B cell (primary cell): ENCODE measurements at regions not wholly inside any gene's neighbourhood (a gene's known extent, or its start where the extent isn't known, plus 50 kb on each side); places are given as distances from the start of the nearest gene placed in this dataset.

Experiments
- ATAC-seq: fragments of 200-7000 bp; cut with Tn5 transposase; one replicate; pipeline ENCODE4 v1.10.0; 2021; ENCODE audit warnings: low read depth, mild to moderate bottlenecking, moderate number of reproducible peaks, moderate library complexity
- CTCF ChIA-PET: fragments of 350-600 bp; sonication (Branson Sonifier 250); formaldehyde crosslinking; loops from one replicate; lab custom pipeline; 2021; ENCODE audit warnings: antibody characterized with exemption, inconsistent platforms; lab: Charles Lee
- POLR2A ChIA-PET: fragments of 350-600 bp; sonication (Branson Sonifier 250); formaldehyde crosslinking; loops from one replicate; lab custom pipeline; 2021; ENCODE audit warnings: antibody characterized with exemption; lab: Charles Lee
- DNase-seq: peaks from one replicate; pipeline ENCODE4 v3.0.0; 2013
- H2AFZ ChIP-seq: 2 replicates; pipeline ENCODE4 v1.6.1; 2012; ENCODE audit warnings: mild to moderate bottlenecking, low read depth, low read length; ENCODE audit not compliant: insufficient read depth, poor library complexity, severe bottlenecking
- H3K27ac ChIP-seq, 2 donors: 1 replicate in 1 of 2; 2 replicates in 1 of 2; pipeline ENCODE4 v1.5.1; 2012 to 2013; ENCODE audit warnings: low read length in 2 of 2, mild to moderate bottlenecking in 2 of 2, moderate library complexity in 1 of 2
- H3K27me3 ChIP-seq, 4 experiments: fragments of 200-600 bp in 1 of 4; sonication (generic) in 1 of 4; replicated peaks in 1 of 4; 1 replicate in 2 of 4; 2 replicates in 2 of 4; pipeline versions ENCODE4 v1.6.1 to v1.7.0; 2013 to 2016; ENCODE audit warnings: low read length in 3 of 4, mild to moderate bottlenecking in 2 of 4, mixed read lengths in 1 of 4, moderate library complexity in 1 of 4; ENCODE audit not compliant: insufficient read depth in 4 of 4, control insufficient read depth in 3 of 4; ENCODE audit errors: control extremely low read depth in 1 of 4
- H3K36me3 ChIP-seq, 2 experiments: replicated peaks in 1 of 2; 1 replicate in 1 of 2; 2 replicates in 1 of 2; pipeline versions ENCODE4 v1.6.1 to v1.7.1; 2013; ENCODE audit warnings: low read length in 1 of 2; ENCODE audit not compliant: insufficient read depth in 2 of 2, control insufficient read depth in 1 of 2; ENCODE audit errors: control extremely low read depth in 1 of 2, extremely low read depth in 1 of 2
- H3K4me1 ChIP-seq, 2 donors: fragments of 200-600 bp in 1 of 2; sonication (generic) in 1 of 2; 1 replicate in 1 of 2; 2 replicates in 1 of 2; pipeline versions ENCODE4 v1.5.1 to v1.6.1; 2013 to 2017; ENCODE audit warnings: low read length in 2 of 2; ENCODE audit not compliant: control insufficient read depth in 2 of 2, insufficient read depth in 2 of 2
- H3K4me2 ChIP-seq: replicated peaks from 2 replicates; pipeline ENCODE3; 2012; ENCODE audit warnings: mild to moderate bottlenecking, low read depth, low read length; ENCODE audit not compliant: poor library complexity, severe bottlenecking
- H3K4me3 ChIP-seq, 5 experiments: fragments of 200-600 bp in 1 of 5; sonication (generic) in 1 of 5; 1 replicate in 3 of 5; 2 replicates in 2 of 5; pipeline versions ENCODE4 v1.5.1 to v1.7.0; 2011 to 2016; ENCODE audit warnings: low read length in 4 of 5, mild to moderate bottlenecking in 4 of 5, low read depth in 2 of 5, control low read depth in 1 of 5, moderate library complexity in 1 of 5; ENCODE audit not compliant: insufficient read depth in 1 of 5; ENCODE audit errors: control extremely low read depth in 1 of 5, extremely low read depth in 1 of 5
- H3K79me2 ChIP-seq: fragments of 200-600 bp; sonication (generic); one replicate; pipeline ENCODE4 v1.6.0; 2016; ENCODE audit warnings: low read length; ENCODE audit not compliant: control insufficient read depth, insufficient read depth
- H3K9ac ChIP-seq: fragments of 200-600 bp; sonication (generic); 2 replicates; pipeline ENCODE4 v1.6.1; 2017; ENCODE audit warnings: mild to moderate bottlenecking, low read length, moderate library complexity
- H3K9me3 ChIP-seq, 3 donors: one replicate each; pipeline versions ENCODE4 v1.6.1 to v1.7.1; 2013; ENCODE audit warnings: low read length in 2 of 3; ENCODE audit not compliant: control insufficient read depth in 2 of 3, insufficient read depth in 1 of 3; ENCODE audit errors: control extremely low read depth in 1 of 3
- H4K20me1 ChIP-seq: 2 replicates; pipeline ENCODE4 v1.6.0; 2012; ENCODE audit warnings: mild to moderate bottlenecking, low read length; ENCODE audit not compliant: insufficient read depth, control insufficient read depth, poor library complexity, severe bottlenecking
- H3K27ac Mint-ChIP-seq: one replicate; pipeline ENCODE4 v1.8.0; 2021; ENCODE audit warnings: mixed read lengths
- H3K27me3 Mint-ChIP-seq: one replicate; pipeline ENCODE4 v1.8.0; 2021; ENCODE audit warnings: mixed read lengths
- H3K4me1 Mint-ChIP-seq: one replicate; pipeline ENCODE4 v1.8.0; 2021; ENCODE audit warnings: mixed read lengths
- H3K4me3 Mint-ChIP-seq: one replicate; pipeline ENCODE4 v1.8.0; 2021; ENCODE audit warnings: mixed read lengths
- H3K9me3 Mint-ChIP-seq: one replicate; pipeline ENCODE4 v1.8.0; 2022; ENCODE audit warnings: mixed read lengths; ENCODE audit not compliant: insufficient read depth
- CTCF ChIP-seq: fragments of 200-600 bp; IDR thresholded peaks from one replicate; pipeline ENCODE4 v1.8.0; 2022; ENCODE audit warnings: antibody characterized with exemption, mild to moderate bottlenecking
- EZH2 ChIP-seq: IDR thresholded peaks from 2 replicates; pipeline ENCODE4 v1.6.1; 2012; ENCODE audit warnings: borderline replicate concordance, low read depth, mild to moderate bottlenecking, moderate library complexity, low read length; ENCODE audit not compliant: insufficient read depth, poor library complexity, severe bottlenecking
- WGBS: methylation state at CpG from one replicate; pipeline ENCODE4 v1.1.5; 2013; ENCODE audit warnings: missing lambda C conversion rate; ENCODE audit not compliant: insufficient coverage; 5-methylcytosine and 5-hydroxymethylcytosine counted together
- intact Hi-C: fragments of 100-400 bp; cut with micrococcal nuclease; formaldehyde crosslinking; loops from one replicate; pipeline ENCODE4 v1.10.0; 2022

GRCh38 chr17:68172461-68172954 lies 75.3 kb upstream of the AMZ2 start:
- CTCF ChIA-PET = interaction anchor here (0.6 to 5.8 kb wide), 41 partner anchors 10 to 296 kb away, joined by 3 to 85 read pairs (median 4); partner anchors contain the start of gene WIPI1
- H3K36me3 ChIP-seq = no peaks in the 10 kb centered on the region
- H3K9me3 Mint-ChIP-seq = no peaks in the 10 kb centered on the region
- H3K4me1 Mint-ChIP-seq = peaks cover 3% of the 10 kb centered on the region
- peak overlapping the region; percentile 23 for H3K4me2 ChIP-seq
- no peaks in the 10 kb centered on the region for H3K27me3 Mint-ChIP-seq
- intact Hi-C loops = loop anchor here (1.0 to 5.0 kb wide), 7 partner anchors 10 to 291 kb away; partner anchors contain the start of genes ARSG and SLC16A6
- POLR2A ChIA-PET = interaction anchor here (1.0 to 1.8 kb wide), 5 partner anchors 9 to 33 kb away, joined by 3 to 6 read pairs (median 3); no protein-coding TSS in a partner anchor
- H2AFZ ChIP-seq = no peak overlapping the region
- H4K20me1 ChIP-seq = no peaks in the 10 kb centered on the region
- H3K79me2 ChIP-seq = no peaks in the 10 kb centered on the region
- no peak overlapping the region for H3K27ac ChIP-seq
- 52% methylated on average over 9 of the region's 13 CpGs for WGBS
- H3K4me1 ChIP-seq = peaks cover 0 to 9% of the 10 kb centered on the region in 2 donors
- ATAC-seq = peak; percentile 94
- no peak overlapping the region for H3K27ac Mint-ChIP-seq
- TF ChIP-seq EZH2 = no peak
- peak; percentile 99 for TF ChIP-seq CTCF
- no peak overlapping the region for H3K4me3 ChIP-seq
- DNase-seq = peak; percentile 87
- H3K27me3 ChIP-seq = no peaks in the 10 kb centered on the region
- no peak overlapping the region for H3K9ac ChIP-seq
- H3K9me3 ChIP-seq = no peaks in the 10 kb centered on the region
- H3K4me3 Mint-ChIP-seq = no peak overlapping the region

- ATAC-seq (no peak), DNase-seq (no peak)
- H3K4me1 Mint-ChIP-seq = peaks cover 5% of the 10 kb centered on the region
- H3K9me3 Mint-ChIP-seq = no peaks in the 10 kb centered on the region
- intact Hi-C loops = no loop called here
- no peak overlapping the region for H2AFZ ChIP-seq
- H3K27ac Mint-ChIP-seq = no peak overlapping the region
- H3K4me1 ChIP-seq = peaks cover under 1 to 13% of the 10 kb centered on the region in 2 donors
- peaks cover 0 to 9% (median 0%) of the 10 kb centered on the region in 3 donors for H3K9me3 ChIP-seq
- ChIA-PET POLR2A (interaction anchor here (0.7 kb wide), 1 partner anchor 88 kb away, joined by 3 read pairs; no protein-coding TSS in a partner anchor), CTCF (interaction anchor here (1.0 to 5.8 kb wide), 3 partner anchors 25 to 288 kb away, joined by 3 to 85 read pairs (median 4); no protein-coding TSS in a partner anchor)
- no peaks in the 10 kb centered on the region for H3K27me3 Mint-ChIP-seq
- H3K4me3 ChIP-seq = no peak overlapping the region
- no peak overlapping the region for H3K4me2 ChIP-seq
- H4K20me1 ChIP-seq = no peaks in the 10 kb centered on the region
- H3K27ac ChIP-seq = no peak overlapping the region
- H3K27me3 ChIP-seq = no peaks in the 10 kb centered on the region
- H3K79me2 ChIP-seq = no peaks in the 10 kb centered on the region
- H3K4me3 Mint-ChIP-seq = no peak overlapping the region
- TF ChIP-seq EZH2 = no peak
- no peak for TF ChIP-seq CTCF
- no peak overlapping the region for H3K9ac ChIP-seq
- WGBS = 100% methylated on average over 1 of the region's 2 CpGs
- H3K36me3 ChIP-seq = no peaks in the 10 kb centered on the region
These were observed 72.4 kb upstream of the AMZ2 start for GRCh38 chr17:68175416-68175815.
